SK-N-MC (cell line): ENCODE measurements at regions not wholly inside any gene's neighbourhood (a gene's known extent, or its start where the extent isn't known, plus 50 kb on each side); places are given as distances from the start of the nearest gene placed in this dataset.

ENCODE experiments used
- DNase-seq: peaks from one replicate; pipeline ENCODE4 v3.0.0-alpha.2; 2011; ENCODE audit warnings: low read depth, low spot score
- H3K27ac ChIP-seq: fragments of 200-600 bp; sonication (generic); 2 replicates; pipeline ENCODE4 v1.5.1; 2016; ENCODE audit warnings: mixed run types
- H3K36me3 ChIP-seq: fragments of 200-600 bp; sonication (generic); 2 replicates; pipeline ENCODE4 v1.6.1; 2017; ENCODE audit warnings: antibody characterized with exemption, low read length, mixed read lengths; ENCODE audit not compliant: insufficient read depth
- H3K4me3 ChIP-seq: fragments of 200-600 bp; sonication (generic); 2 replicates; pipeline ENCODE4 v1.5.1; 2016
- H3K9ac ChIP-seq: fragments of 200-600 bp; sonication (generic); 2 replicates; pipeline ENCODE4 v1.8.0; 2017; ENCODE audit warnings: mixed run types, mixed read lengths; ENCODE audit not compliant: insufficient read length
- H3K9me3 ChIP-seq: fragments of 200-600 bp; sonication (generic); 2 replicates; pipeline ENCODE4 v1.6.1; 2017; ENCODE audit warnings: low read depth, mild to moderate bottlenecking, antibody characterized with exemption, low read length, moderate library complexity, mixed read lengths
- EZH2 ChIP-seq: fragments of 200-600 bp; sonication (generic); IDR thresholded peaks from one replicate; pipeline ENCODE4 v1.6.1; 2017; ENCODE audit warnings: antibody characterized with exemption
- FOXP2 ChIP-seq: optimal IDR thresholded peaks from 2 replicates; pipeline ENCODE3; 2011; ENCODE audit warnings: mild to moderate bottlenecking, moderate library complexity; ENCODE audit not compliant: insufficient read depth; ENCODE audit errors: extremely low read length, control extremely low read depth
- POLR2AphosphoS5 ChIP-seq: IDR thresholded peaks from 2 replicates; pipeline ENCODE4 v1.6.1; 2012; ENCODE audit warnings: mild to moderate bottlenecking, low read depth, low read length, borderline replicate concordance

- Histone ChIP-seq H3K4me3 (peak overlapping the region; percentile 75; the same call in 1 of the 2 replicates), H3K9ac (no peak overlapping the region), H3K9me3 (no peaks in the 10 kb centered on the region), H3K36me3 (no peaks in the 10 kb centered on the region), H3K27ac (peak overlapping the region; percentile 47; the same call in 1 of the 2 replicates)
- DNase-seq: no peak
- no peak for TF ChIP-seq FOXP2
- no peak for TF ChIP-seq EZH2
- TF ChIP-seq POLR2AphosphoS5: no peak
These were observed 104.4 kb downstream of the NOL4 start for GRCh38 chr18:34120294-34120693.

GRCh38 chr18:34117319-34117718 lies 107.4 kb downstream of the NOL4 start:
- TF ChIP-seq POLR2AphosphoS5 (no peak), EZH2 (no peak), FOXP2 (no peak)
- Histone ChIP-seq H3K36me3 (no peaks in the 10 kb centered on the region), H3K27ac (no peak overlapping the region), H3K9me3 (no peaks in the 10 kb centered on the region), H3K9ac (no peak overlapping the region), H3K4me3 (no peak overlapping the region)
- DNase-seq: no peak

GRCh38 chr18:34115409-34116081 lies 109.2 kb downstream of the NOL4 start:
- no peak overlapping the region for H3K4me3 ChIP-seq
- H3K9ac ChIP-seq: no peak overlapping the region
- H3K27ac ChIP-seq: no peak overlapping the region
- no peak for TF ChIP-seq POLR2AphosphoS5
- TF ChIP-seq FOXP2: no peak
- no peak for TF ChIP-seq EZH2
- no peaks in the 10 kb centered on the region for H3K36me3 ChIP-seq
- no peaks in the 10 kb centered on the region for H3K9me3 ChIP-seq
- DNase-seq: no peak

GRCh38 chr18:34114996-34115395 lies 109.7 kb downstream of the NOL4 start:
- H3K4me3 ChIP-seq: no peak overlapping the region
- no peaks in the 10 kb centered on the region for H3K36me3 ChIP-seq
- H3K9ac ChIP-seq: no peak overlapping the region
- no peak overlapping the region for H3K27ac ChIP-seq
- no peak for DNase-seq
- H3K9me3 ChIP-seq: no peaks in the 10 kb centered on the region
- no peak for TF ChIP-seq POLR2AphosphoS5
- no peak for TF ChIP-seq FOXP2
- no peak for TF ChIP-seq EZH2

DNA sequence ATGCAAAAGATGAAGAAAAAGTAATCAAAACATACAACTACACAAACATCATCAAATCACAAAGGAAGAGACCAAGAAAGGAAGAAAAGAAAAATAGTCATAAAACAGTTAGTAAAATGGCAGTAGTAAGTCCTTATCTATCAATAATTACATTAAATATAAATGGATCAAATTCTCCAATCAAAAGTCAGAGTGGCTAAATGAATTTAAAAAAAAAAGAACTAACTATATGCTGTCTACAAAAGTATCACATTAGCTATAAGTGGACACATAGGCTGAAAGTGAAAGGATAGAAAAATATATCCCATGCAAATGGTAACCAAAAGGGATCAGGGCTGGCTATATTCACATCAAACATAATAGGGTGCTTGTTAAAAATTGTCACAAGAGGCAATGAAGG lies 116.5 kb downstream of the NOL4 start:
- Histone ChIP-seq H3K9ac (no peak overlapping the region), H3K36me3 (no peaks in the 10 kb centered on the region), H3K27ac (no peak overlapping the region), H3K9me3 (no peaks in the 10 kb centered on the region), H3K4me3 (no peak overlapping the region)
- TF ChIP-seq EZH2: no peak
- TF ChIP-seq POLR2AphosphoS5: no peak
- TF ChIP-seq FOXP2: no peak
- DNase-seq: no peak

- DNase-seq: no peak
- no peaks in the 10 kb centered on the region for H3K36me3 ChIP-seq
- TF ChIP-seq EZH2 (no peak), POLR2AphosphoS5 (no peak), FOXP2 (no peak)
These were observed 126.6 kb downstream of the NOL4 start for GRCh38 chr18:34098109-34098508.

GRCh38 chr18:34097312-34097711 lies 127.4 kb downstream of the NOL4 start:
- TF ChIP-seq FOXP2: no peak
- no peak for TF ChIP-seq POLR2AphosphoS5
- TF ChIP-seq EZH2: no peak
- no peak for DNase-seq
- no peak overlapping the region for H3K4me3 ChIP-seq
- no peak overlapping the region for H3K9ac ChIP-seq
- H3K27ac ChIP-seq: no peak overlapping the region
- no peaks in the 10 kb centered on the region for H3K36me3 ChIP-seq
- no peaks in the 10 kb centered on the region for H3K9me3 ChIP-seq

More at GRCh38 chr18:34098109-34098508, 126.6 kb downstream of the NOL4 start:
- H3K27ac ChIP-seq: no peak overlapping the region
- H3K4me3 ChIP-seq: no peak overlapping the region
- no peak overlapping the region for H3K9ac ChIP-seq
- no peaks in the 10 kb centered on the region for H3K9me3 ChIP-seq

GRCh38 chr18:34094148-34094547 lies 130.6 kb downstream of the NOL4 start:
- no peak overlapping the region for H3K27ac ChIP-seq
- no peak overlapping the region for H3K9ac ChIP-seq
- peak overlapping the region; percentile 12; the same call in 1 of the 2 replicates for H3K4me3 ChIP-seq
- TF ChIP-seq FOXP2 (no peak), POLR2AphosphoS5 (no peak), EZH2 (no peak)
- no peak for DNase-seq
- H3K36me3 ChIP-seq: no peaks in the 10 kb centered on the region
- no peaks in the 10 kb centered on the region for H3K9me3 ChIP-seq

GRCh38 chr18:34092796-34093195 lies 131.9 kb downstream of the NOL4 start:
- no peak for DNase-seq
- Histone ChIP-seq H3K36me3 (no peaks in the 10 kb centered on the region), H3K9me3 (no peaks in the 10 kb centered on the region), H3K9ac (no peak overlapping the region), H3K27ac (no peak overlapping the region), H3K4me3 (no peak overlapping the region)
- TF ChIP-seq EZH2 (no peak), POLR2AphosphoS5 (no peak), FOXP2 (no peak)
